Colonic mucosa (tissue), 4 donors: ENCODE measurements at regions not wholly inside any gene's neighbourhood (a gene's known extent, or its start where the extent isn't known, plus 50 kb on each side); places are given as distances from the start of the nearest gene placed in this dataset.
A peak's percentile ranks its signal among the peaks of the same experiment; 100 is the strongest.

ENCODE experiments used
- DNase-seq: peaks from one replicate; pipeline ENCODE4 v3.0.0-alpha.2; 2020
- H3K27ac ChIP-seq: fragments of 200-600 bp; one replicate; pipeline ENCODE4 v1.8.0; 2021
- H3K27me3 ChIP-seq: fragments of 200-600 bp; one replicate; pipeline ENCODE4 v1.8.0; 2021
- H3K36me3 ChIP-seq: fragments of 200-600 bp; one replicate; pipeline ENCODE4 v1.8.0; 2021
- H3K4me1 ChIP-seq: fragments of 200-600 bp; one replicate; pipeline ENCODE4 v1.8.0; 2021; ENCODE audit warnings: mild to moderate bottlenecking
- H3K4me3 ChIP-seq: fragments of 200-600 bp; one replicate; pipeline ENCODE4 v1.8.0; 2021
- H3K9ac ChIP-seq, 2 donors: one replicate each; pipeline ENCODE4 v1.7.0; 2013; ENCODE audit warnings: control low read depth in 2 of 2, low read depth in 2 of 2, low read length in 2 of 2
- H3K9me3 ChIP-seq: fragments of 200-600 bp; one replicate; pipeline ENCODE4 v1.8.0; 2021
- CTCF ChIP-seq: fragments of 200-600 bp; IDR thresholded peaks from one replicate; pipeline ENCODE4 v1.8.0; 2022; ENCODE audit warnings: antibody characterized with exemption, mild to moderate bottlenecking
- intact Hi-C: fragments of 100-400 bp; cut with DNase I; formaldehyde crosslinking; loops from one replicate; pipeline ENCODE4 v1.14.1; 2022
- donor health status: healthy.
- donor health status: DM: no; HTN: no; CAD: no.
- donor health status: DM: no; HTN: no; CAD: no.

- Histone ChIP-seq H3K36me3 (no peaks in the 10 kb centered on the region), H3K4me1 (no peaks in the 10 kb centered on the region), H3K27ac (no peak overlapping the region), H3K4me3 (no peak overlapping the region), H3K9me3 (no peaks in the 10 kb centered on the region), H3K9ac (no peak overlapping the region), H3K27me3 (no peaks in the 10 kb centered on the region)
- intact Hi-C loops: loop anchor here (10.0 kb wide), 1 partner anchor 55 kb away; no protein-coding TSS in a partner anchor
- TF ChIP-seq CTCF: no peak
- DNase-seq: peak; percentile 1
These were observed 239.5 kb upstream of the SALL3 start for GRCh38 chr18:78739882-78740677.

GRCh38 chr18:78740876-78741275 lies 238.7 kb upstream of the SALL3 start:
- H3K36me3 ChIP-seq: no peaks in the 10 kb centered on the region
- no peak for DNase-seq
- H3K27ac ChIP-seq: no peak overlapping the region
- H3K9me3 ChIP-seq: no peaks in the 10 kb centered on the region
- H3K9ac ChIP-seq: no peak overlapping the region
- intact Hi-C loops: loop anchor here (10.0 kb wide), 1 partner anchor 56 kb away; no protein-coding TSS in a partner anchor
- no peak for TF ChIP-seq CTCF
- no peak overlapping the region for H3K4me3 ChIP-seq
- H3K27me3 ChIP-seq: no peaks in the 10 kb centered on the region
- H3K4me1 ChIP-seq: no peaks in the 10 kb centered on the region

GRCh38 chr18:78741381-78742217 lies 238.0 kb upstream of the SALL3 start:
- no peaks in the 10 kb centered on the region for H3K36me3 ChIP-seq
- H3K27ac ChIP-seq: no peak overlapping the region
- intact Hi-C loops: loop anchor here (10.0 kb wide), 1 partner anchor 57 kb away; no protein-coding TSS in a partner anchor
- H3K27me3 ChIP-seq: no peaks in the 10 kb centered on the region
- no peak overlapping the region for H3K9ac ChIP-seq
- no peaks in the 10 kb centered on the region for H3K9me3 ChIP-seq
- no peaks in the 10 kb centered on the region for H3K4me1 ChIP-seq
- no peak for TF ChIP-seq CTCF
- no peak overlapping the region for H3K4me3 ChIP-seq
- DNase-seq: no peak

- H3K36me3 ChIP-seq: no peaks in the 10 kb centered on the region
- intact Hi-C loops: loop anchor here (10.0 kb wide), 1 partner anchor 57 kb away; no protein-coding TSS in a partner anchor
- no peak for DNase-seq
- H3K4me1 ChIP-seq: no peaks in the 10 kb centered on the region
- H3K27me3 ChIP-seq: no peaks in the 10 kb centered on the region
- no peak overlapping the region for H3K4me3 ChIP-seq
- no peaks in the 10 kb centered on the region for H3K9me3 ChIP-seq
- no peak for TF ChIP-seq CTCF
- no peak overlapping the region for H3K9ac ChIP-seq
- H3K27ac ChIP-seq: no peak overlapping the region
These were observed 237.3 kb upstream of the SALL3 start for GRCh38 chr18:78742218-78742745.

GRCh38 chr18:78743078-78743477 lies 236.5 kb upstream of the SALL3 start:
- no peak overlapping the region for H3K27ac ChIP-seq
- no peaks in the 10 kb centered on the region for H3K4me1 ChIP-seq
- H3K4me3 ChIP-seq: no peak overlapping the region
- DNase-seq: no peak
- intact Hi-C loops: loop anchor here (10.0 kb wide), 1 partner anchor 58 kb away; no protein-coding TSS in a partner anchor
- no peak overlapping the region for H3K9ac ChIP-seq
- TF ChIP-seq CTCF: no peak
- H3K27me3 ChIP-seq: no peaks in the 10 kb centered on the region
- no peaks in the 10 kb centered on the region for H3K9me3 ChIP-seq
- no peaks in the 10 kb centered on the region for H3K36me3 ChIP-seq
